Gastrocnemius medialis (tissue), 4 donors: ENCODE measurements at regions not wholly inside any gene's neighbourhood (a gene's known extent, or its start where the extent isn't known, plus 50 kb on each side); places are given as distances from the start of the nearest gene placed in this dataset.

Source experiments
- ATAC-seq, 2 donors: fragments of 150-250 bp; one replicate each; pipeline ENCODE4 v1.9.1; 2016
- DNase-seq, 2 donors: peaks; one replicate each; pipeline ENCODE4 v3.0.0-alpha.2; 2019
- H3K27ac ChIP-seq, 4 donors: fragments of 200-600 bp; sonication (generic); 1 replicate in 1 of 4; 2 replicates in 3 of 4; pipeline ENCODE4 v1.5.1; 2016 to 2018; ENCODE audit warnings: mild to moderate bottlenecking in 2 of 4, moderate library complexity in 1 of 4
- H3K27me3 ChIP-seq, 3 donors: fragments of 200-600 bp; sonication (generic) in 2 of 3; 1 replicate in 1 of 3; 2 replicates in 2 of 3; pipeline versions ENCODE4 v1.5.1 to v1.6.0; 2016 to 2019; ENCODE audit warnings: mild to moderate bottlenecking in 1 of 3, moderate library complexity in 1 of 3
- H3K36me3 ChIP-seq, 2 donors: fragments of 200-600 bp; sonication (generic) in 1 of 2; one replicate each; pipeline ENCODE4 v1.5.1; 2017 to 2018
- H3K4me1 ChIP-seq, 2 donors: fragments of 200-600 bp; sonication (generic) in 1 of 2; one replicate each; pipeline ENCODE4 v1.5.1; 2016 to 2017; ENCODE audit warnings: mild to moderate bottlenecking in 2 of 2
- H3K4me3 ChIP-seq, 4 donors: fragments of 200-600 bp; sonication (generic) in 3 of 4; 1 replicate in 1 of 4; 2 replicates in 3 of 4; pipeline ENCODE4 v1.5.1; 2016 to 2019; ENCODE audit warnings: mild to moderate bottlenecking in 2 of 4
- H3K9me3 ChIP-seq, 3 donors: fragments of 200-600 bp; sonication (generic) in 2 of 3; 1 replicate in 1 of 3; 2 replicates in 2 of 3; pipeline ENCODE4 v1.5.1; 2016 to 2019
- CTCF ChIP-seq, 5 experiments: fragments of 450-650 bp in 3 of 5; fragments of 200-600 bp in 2 of 5; sonication (generic) in 2 of 5; IDR thresholded peaks in 4 of 5; conservative IDR thresholded peaks in 1 of 5; 1 replicate in 4 of 5; 2 replicates in 1 of 5; pipeline ENCODE4 v1.5.1; 2016 to 2019; ENCODE audit warnings: antibody characterized with exemption in 5 of 5, mild to moderate bottlenecking in 3 of 5, moderate library complexity in 3 of 5
- POLR2A ChIP-seq, 2 donors: fragments of 450-650 bp; IDR thresholded peaks; one replicate each; pipeline ENCODE4 v1.6.1; 2017; ENCODE audit warnings: antibody characterized with exemption in 2 of 2, mild to moderate bottlenecking in 2 of 2, moderate library complexity in 2 of 2
- in situ Hi-C, 4 donors: fragments of 200-750 bp; cut with MboI; loops; one replicate each; pipeline versions ENCODE4 v1.15.0 to v1.8.0; 2017; ENCODE audit warnings: low sequenced_read_pairs in 4 of 4
- intact Hi-C: fragments of 100-400 bp; cut with DNase I; formaldehyde crosslinking; loops from one replicate; pipeline ENCODE4 v1.15.1; 2023; ENCODE audit warnings: low total_unique reads

- intact Hi-C loops (no loop called here), in situ Hi-C loops (no loop called here)
- Histone ChIP-seq H3K27me3 (no peaks in the 10 kb centered on the region), H3K9me3 (no peaks in the 10 kb centered on the region), H3K4me1 (peaks cover 12 to 14% of the 10 kb centered on the region in 2 donors), H3K4me3 (no peak overlapping the region), H3K27ac (peak overlapping the region in 3 of 4 donors; percentile 14 to 52 (median 27)), H3K36me3 (no peaks in the 10 kb centered on the region)
- ATAC-seq (no peak), DNase-seq (no peak)
- no peak for TF ChIP-seq CTCF (IDR thresholded peaks at IDR 0.05 in 4 of 5, conservative IDR thresholded peaks at IDR 0.05 in 1 of 5)
- TF ChIP-seq POLR2A (IDR thresholded peaks at IDR 0.05): no peak
These were observed 262.9 kb downstream of the PARN start for GRCh38 chr16:14366974-14367707.

GRCh38 chr16:14366447-14366846 is 263.6 kb downstream of the PARN start:
- intact Hi-C loops: no loop called here
- Histone ChIP-seq H3K4me3 (no peak overlapping the region), H3K36me3 (no peaks in the 10 kb centered on the region), H3K4me1 (peaks cover 12 to 14% of the 10 kb centered on the region in 2 donors), H3K27me3 (no peaks in the 10 kb centered on the region), H3K9me3 (no peaks in the 10 kb centered on the region), H3K27ac (no peak overlapping the region)
- DNase-seq: no peak
- TF ChIP-seq CTCF (IDR thresholded peaks at IDR 0.05 in 4 of 5, conservative IDR thresholded peaks at IDR 0.05 in 1 of 5) (no peak), POLR2A (IDR thresholded peaks at IDR 0.05) (no peak)
- in situ Hi-C loops: no loop called here
- ATAC-seq: no peak

GRCh38 chr16:14365200-14365851 is 264.7 kb downstream of the PARN start:
- DNase-seq (no peak), ATAC-seq (no peak)
- H3K4me3 ChIP-seq: no peak overlapping the region
- no peaks in the 10 kb centered on the region for H3K9me3 ChIP-seq
- H3K27ac ChIP-seq: peak overlapping the region in 2 of 4 donors; percentile 22 to 88
- intact Hi-C loops: no loop called here
- H3K27me3 ChIP-seq: no peaks in the 10 kb centered on the region
- H3K4me1 ChIP-seq: peaks cover 7 to 11% of the 10 kb centered on the region in 2 donors
- in situ Hi-C loops: no loop called here
- TF ChIP-seq POLR2A (IDR thresholded peaks at IDR 0.05) (no peak), CTCF (IDR thresholded peaks at IDR 0.05 in 4 of 5, conservative IDR thresholded peaks at IDR 0.05 in 1 of 5) (no peak)
- no peaks in the 10 kb centered on the region for H3K36me3 ChIP-seq

GRCh38 chr16:14364386-14365199 is 265.5 kb downstream of the PARN start:
- Histone ChIP-seq H3K36me3 (no peaks in the 10 kb centered on the region), H3K9me3 (no peaks in the 10 kb centered on the region), H3K4me3 (no peak overlapping the region), H3K27me3 (no peaks in the 10 kb centered on the region), H3K4me1 (peaks cover 4 to 11% of the 10 kb centered on the region in 2 donors), H3K27ac (peak overlapping the region; percentile 20 to 88 (median 82))
- intact Hi-C loops: no loop called here
- in situ Hi-C loops: no loop called here
- TF ChIP-seq POLR2A (IDR thresholded peaks at IDR 0.05) (no peak), CTCF (IDR thresholded peaks at IDR 0.05 in 4 of 5, conservative IDR thresholded peaks at IDR 0.05 in 1 of 5) (no peak)
- ATAC-seq (peak in 1 of 2 donors; percentile 9), DNase-seq (no peak)
